HepG2 (cell line): ENCODE measurements at regions not wholly inside any gene's neighbourhood (a gene's known extent, or its start where the extent isn't known, plus 50 kb on each side); places are given as distances from the start of the nearest gene placed in this dataset.
A peak's percentile ranks its signal among the peaks of the same experiment; 100 is the strongest.

Experiments
- ATAC-seq: fragments of 200-7000 bp; cut with Tn5 transposase; 3 replicates; pipeline ENCODE4 v1.9.1; 2020; ENCODE audit warnings: mild to moderate bottlenecking, moderate library complexity
- BruUV-seq: library from RNA; stranded (reverse); fragments of 400-500 nt; replicated peaks from 2 replicates; lab custom pipeline; 2021; lab: Mats Ljungman, UMichigan
- CTCF ChIA-PET: fragments of 300-600 bp; formaldehyde crosslinking; extraction: SDS; loops from one replicate; lab custom pipeline; 2021; ENCODE audit warnings: low total read pairs, inconsistent platforms, low intra/inter-chr PET ratio; lab: Yijun Ruan, JAX
- POLR2A ChIA-PET: fragments of 350-600 bp; sonication (Branson Sonifier 250); formaldehyde crosslinking; loops from one replicate; lab custom pipeline; 2020; ENCODE audit warnings: antibody characterized with exemption, inconsistent platforms; lab: Yijun Ruan, JAX
- DNase-seq: peaks from one replicate; pipeline ENCODE4 v3.0.0-alpha.2; 2015; ENCODE audit warnings: low spot score
- FAIRE-seq: peaks from 3 replicates; lab custom pipeline; 2011; peaks lifted over from hg19 to GRCh38; lab: Jason Lieb, UNC
- H2AFZ ChIP-seq: one replicate; pipeline ENCODE4 v1.6.1; 2011; ENCODE audit warnings: low read length, inconsistent platforms
- H3K27ac ChIP-seq: fragments of 300-600 bp; 3 replicates; pipeline ENCODE4 v1.8.0; 2011; ENCODE audit warnings: mixed run types, mild to moderate bottlenecking, mixed read lengths, low read length, inconsistent platforms; ENCODE audit not compliant: insufficient read depth; ENCODE audit errors: extremely low read length
- H3K27me3 ChIP-seq, 2 experiments: fragments of 200-600 bp in 1 of 2; 2 replicates in 1 of 2; 3 replicates in 1 of 2; pipeline versions ENCODE4 v1.6.0 to v1.8.0; 2011; ENCODE audit warnings: low read length in 2 of 2, mild to moderate bottlenecking in 2 of 2, moderate library complexity in 2 of 2, inconsistent platforms in 1 of 2; ENCODE audit not compliant: insufficient read depth in 2 of 2, control insufficient read depth in 1 of 2
- H3K36me3 ChIP-seq, 2 experiments: fragments of 200-600 bp in 1 of 2; replicated peaks in 1 of 2; 2 replicates in 1 of 2; 3 replicates in 1 of 2; pipeline versions ENCODE4 v1.5.1 to v1.8.0; 2011; ENCODE audit warnings: low read length in 2 of 2, inconsistent platforms in 1 of 2; ENCODE audit not compliant: insufficient read depth in 2 of 2, control insufficient read depth in 1 of 2
- H3K4me1 ChIP-seq: 2 replicates; pipeline ENCODE4 v1.5.1; 2012; ENCODE audit warnings: low read length, inconsistent platforms; ENCODE audit not compliant: insufficient read depth
- H3K4me2 ChIP-seq: 2 replicates; pipeline ENCODE4 v1.6.0; 2011; ENCODE audit warnings: low read depth, low read length, inconsistent platforms
- H3K4me3 ChIP-seq, 3 experiments: fragments of 200-600 bp in 1 of 3; sonication (generic), shearing (Covaris generic) in 1 of 3; replicated peaks in 1 of 3; 2 replicates each; pipeline ENCODE4 v1.5.1; 2011 to 2016; ENCODE audit warnings: low read length in 3 of 3, inconsistent platforms in 2 of 3, low read depth in 2 of 3, mild to moderate bottlenecking in 2 of 3, control low read depth in 1 of 3, mixed read lengths in 1 of 3; ENCODE audit not compliant: insufficient read depth in 1 of 3
- H3K79me2 ChIP-seq: one replicate; pipeline ENCODE4 v1.6.1; 2011; ENCODE audit warnings: low read length, inconsistent platforms; ENCODE audit not compliant: insufficient read depth
- H3K9ac ChIP-seq: 2 replicates; pipeline ENCODE4 v1.6.0; 2011; ENCODE audit warnings: mild to moderate bottlenecking, low read depth, low read length, inconsistent platforms; ENCODE audit not compliant: insufficient read depth
- H3K9me3 ChIP-seq: 2 replicates; pipeline ENCODE4 v1.5.1; 2012; ENCODE audit warnings: mild to moderate bottlenecking, low read length
- H4K20me1 ChIP-seq: 2 replicates; pipeline ENCODE4 v1.6.0; 2011; ENCODE audit warnings: inconsistent platforms, mild to moderate bottlenecking, low read length, moderate library complexity; ENCODE audit not compliant: insufficient read depth
- BRCA1 ChIP-seq: sonication (generic); formaldehyde crosslinking; IDR thresholded peaks from 2 replicates; pipeline ENCODE4 v1.4.0; 2020; ENCODE audit warnings: missing genetic modification reagents
- ZNF20 ChIP-seq: sonication (generic); formaldehyde crosslinking; IDR thresholded peaks from 2 replicates; pipeline ENCODE4 v1.4.0; 2020; ENCODE audit warnings: mild to moderate bottlenecking, moderate library complexity, missing genetic modification reagents
- ZNF33A ChIP-seq: sonication (generic); formaldehyde crosslinking; IDR thresholded peaks from 2 replicates; pipeline ENCODE4 v1.5.1; 2020; ENCODE audit warnings: missing genetic modification reagents, mild to moderate bottlenecking, moderate library complexity, borderline replicate concordance
- ZNF552 ChIP-seq: sonication (generic); formaldehyde crosslinking; IDR thresholded peaks from 2 replicates; pipeline ENCODE4 v1.9.0; 2022; ENCODE audit warnings: missing genetic modification reagents, mild to moderate bottlenecking, borderline replicate concordance
- ZNF768 ChIP-seq: sonication (generic); formaldehyde crosslinking; IDR thresholded peaks from 2 replicates; pipeline ENCODE4 v1.4.0; 2020; ENCODE audit warnings: missing genetic modification reagents
- ZSCAN21 ChIP-seq: sonication (generic); formaldehyde crosslinking; IDR thresholded peaks from 2 replicates; pipeline ENCODE4 v1.8.0; 2022; ENCODE audit warnings: mild to moderate bottlenecking, missing genetic modification reagents, moderate library complexity, borderline replicate concordance
- WGBS: methylation state at CpG from one replicate; pipeline ENCODE4 v1.1.6; 2017; ENCODE audit warnings: low lambda C conversion rate; 5-methylcytosine and 5-hydroxymethylcytosine counted together
- in situ Hi-C: cut with HindIII; loops from 2 replicates; pipeline ENCODE4 v1.10.0; 2017; ENCODE audit warnings: low pct_unique_long_range_greater_than_20kb; ENCODE audit not compliant: extremely low pct_ligation_motif_present
- intact Hi-C: fragments of 100-400 bp; cut with micrococcal nuclease; formaldehyde crosslinking; loops from one replicate; pipeline ENCODE4 v1.10.0; 2022; ENCODE audit not compliant: unreplicated experiment
- TF ChIP-seq, protein P1 (sequence below): sonication (generic); formaldehyde crosslinking; IDR thresholded peaks from 2 replicates; pipeline ENCODE4 v1.4.0; 2020; ENCODE audit warnings: mild to moderate bottlenecking, missing genetic modification reagents, borderline replicate concordance

DNA sequence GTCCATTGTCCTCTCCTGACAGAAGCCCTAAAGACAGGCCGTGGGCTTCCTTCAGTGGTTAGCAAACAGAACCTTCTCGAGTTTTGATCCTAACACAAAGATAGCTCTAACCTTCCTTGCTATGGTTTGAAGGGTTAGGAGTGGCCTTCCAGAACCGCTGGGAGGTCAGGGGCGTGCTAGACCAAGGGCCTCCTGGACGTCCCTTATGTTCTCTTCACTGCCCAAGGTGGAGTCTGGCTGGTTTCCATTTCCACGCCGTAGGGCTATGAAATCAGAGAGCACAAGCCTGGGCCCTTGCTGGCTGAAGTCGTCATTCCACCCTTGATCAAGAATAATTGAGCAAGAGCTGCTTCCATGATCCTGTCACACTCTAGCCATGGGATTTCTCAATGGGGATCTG lies 475.1 kb downstream of the SHQ1 start:
- Histone ChIP-seq H3K4me1 (no peaks in the 10 kb centered on the region), H3K27ac (no peak overlapping the region), H4K20me1 (no peaks in the 10 kb centered on the region), H3K79me2 (no peaks in the 10 kb centered on the region), H3K9ac (no peak overlapping the region), H3K9me3 (no peaks in the 10 kb centered on the region)
- CTCF ChIA-PET, result no interaction called here
- FAIRE-seq (no peak), ATAC-seq (peak; percentile 35; the same call in 2 of the 3 replicates)
- TF ChIP-seq BRCA1 (CRISPR knock-in tag) (no peak), ZSCAN21 (no peak)
- TF ChIP-seq, protein P1, sequence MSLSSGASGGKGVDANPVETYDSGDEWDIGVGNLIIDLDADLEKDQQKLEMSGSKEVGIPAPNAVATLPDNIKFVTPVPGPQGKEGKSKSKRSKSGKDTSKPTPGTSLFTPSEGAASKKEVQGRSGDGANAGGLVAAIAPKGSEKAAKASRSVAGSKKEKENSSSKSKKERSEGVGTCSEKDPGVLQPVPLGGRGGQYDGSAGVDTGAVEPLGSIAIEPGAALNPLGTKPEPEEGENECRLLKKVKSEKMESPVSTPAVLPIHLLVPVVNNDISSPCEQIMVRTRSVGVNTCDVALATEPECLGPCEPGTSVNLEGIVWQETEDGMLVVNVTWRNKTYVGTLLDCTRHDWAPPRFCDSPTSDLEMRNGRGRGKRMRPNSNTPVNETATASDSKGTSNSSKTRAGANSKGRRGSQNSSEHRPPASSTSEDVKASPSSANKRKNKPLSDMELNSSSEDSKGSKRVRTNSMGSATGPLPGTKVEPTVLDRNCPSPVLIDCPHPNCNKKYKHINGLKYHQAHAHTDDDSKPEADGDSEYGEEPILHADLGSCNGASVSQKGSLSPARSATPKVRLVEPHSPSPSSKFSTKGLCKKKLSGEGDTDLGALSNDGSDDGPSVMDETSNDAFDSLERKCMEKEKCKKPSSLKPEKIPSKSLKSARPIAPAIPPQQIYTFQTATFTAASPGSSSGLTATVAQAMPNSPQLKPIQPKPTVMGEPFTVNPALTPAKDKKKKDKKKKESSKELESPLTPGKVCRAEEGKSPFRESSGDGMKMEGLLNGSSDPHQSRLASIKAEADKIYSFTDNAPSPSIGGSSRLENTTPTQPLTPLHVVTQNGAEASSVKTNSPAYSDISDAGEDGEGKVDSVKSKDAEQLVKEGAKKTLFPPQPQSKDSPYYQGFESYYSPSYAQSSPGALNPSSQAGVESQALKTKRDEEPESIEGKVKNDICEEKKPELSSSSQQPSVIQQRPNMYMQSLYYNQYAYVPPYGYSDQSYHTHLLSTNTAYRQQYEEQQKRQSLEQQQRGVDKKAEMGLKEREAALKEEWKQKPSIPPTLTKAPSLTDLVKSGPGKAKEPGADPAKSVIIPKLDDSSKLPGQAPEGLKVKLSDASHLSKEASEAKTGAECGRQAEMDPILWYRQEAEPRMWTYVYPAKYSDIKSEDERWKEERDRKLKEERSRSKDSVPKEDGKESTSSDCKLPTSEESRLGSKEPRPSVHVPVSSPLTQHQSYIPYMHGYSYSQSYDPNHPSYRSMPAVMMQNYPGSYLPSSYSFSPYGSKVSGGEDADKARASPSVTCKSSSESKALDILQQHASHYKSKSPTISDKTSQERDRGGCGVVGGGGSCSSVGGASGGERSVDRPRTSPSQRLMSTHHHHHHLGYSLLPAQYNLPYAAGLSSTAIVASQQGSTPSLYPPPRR, result no peak
- TF ChIP-seq, all 625 proteins: peak for 0
- H3K27me3 ChIP-seq, result no peaks in the 10 kb centered on the region
- WGBS, result 97% methylated on average over 6 of the region's 8 CpGs
- no peak for DNase-seq
- no peak overlapping the region for H3K4me3 ChIP-seq
- no peak overlapping the region for H3K4me2 ChIP-seq
- POLR2A ChIA-PET, result no interaction called here
- peaks cover 4 to 10% of the 10 kb centered on the region in 2 experiments for H3K36me3 ChIP-seq
- intact Hi-C loops (no loop called here), in situ Hi-C loops (no loop called here)
- no TSS peak for BruUV-seq
- H2AFZ ChIP-seq, result no peak overlapping the region

DNA sequence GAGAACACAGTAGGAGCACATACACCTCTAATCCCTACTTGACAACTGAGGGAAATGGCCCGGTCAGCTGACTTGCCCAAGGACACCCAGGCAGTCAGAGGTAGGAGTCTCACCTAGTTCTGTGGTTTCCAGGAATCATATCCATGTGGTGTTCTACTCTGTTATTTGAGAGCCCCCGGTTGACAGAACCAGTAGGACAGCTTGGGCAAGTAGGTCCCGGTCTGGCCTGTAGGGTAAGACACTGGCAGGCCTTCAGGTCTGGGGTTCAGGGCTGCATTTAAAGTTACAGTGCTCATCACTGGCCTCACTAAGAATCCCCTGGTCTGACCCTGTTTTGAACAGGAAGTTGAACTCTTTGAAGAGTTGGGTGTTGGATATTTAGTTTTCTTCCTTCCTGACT lies 476.1 kb downstream of the SHQ1 start:
- TF ChIP-seq ZNF20 (CRISPR knock-in tag) (no peak), ZNF768 (no peak), ZNF33A (CRISPR knock-in tag) (no peak), ZNF552 (CRISPR knock-in tag) (no peak)
- H3K9ac ChIP-seq, result no peak overlapping the region
- WGBS, result no CpG with 5 or more reads among the region's 3 CpGs
- no peaks in the 10 kb centered on the region for H3K9me3 ChIP-seq
- no peak for DNase-seq
- in situ Hi-C loops, result no loop called here
- no peak for FAIRE-seq
- H3K27me3 ChIP-seq, result no peaks in the 10 kb centered on the region
- ChIA-PET CTCF (no interaction called here), POLR2A (no interaction called here)
- peak; percentile 53 for ATAC-seq
- no peak overlapping the region for H3K27ac ChIP-seq
- no peaks in the 10 kb centered on the region for H4K20me1 ChIP-seq
- intact Hi-C loops, result no loop called here
- no peak overlapping the region for H3K4me3 ChIP-seq
- H2AFZ ChIP-seq, result no peak overlapping the region
- H3K36me3 ChIP-seq, result peaks cover 3 to 6% of the 10 kb centered on the region in 2 experiments; a peak in 4 of 5 replicates
- no peaks in the 10 kb centered on the region for H3K4me1 ChIP-seq
- BruUV-seq, result no TSS peak
- no peak overlapping the region for H3K4me2 ChIP-seq
- no peaks in the 10 kb centered on the region for H3K79me2 ChIP-seq
